Panc1 (cell line): ENCODE measurements at regions not wholly inside any gene's neighbourhood (a gene's known extent, or its start where the extent isn't known, plus 50 kb on each side); places are given as distances from the start of the nearest gene placed in this dataset.

Experiments
- ATAC-seq: fragments of 200-7000 bp; cut with Tn5 transposase; 2 replicates; pipeline ENCODE4 v1.9.1; 2020; ENCODE audit warnings: mild to moderate bottlenecking, moderate library complexity
- BruUV-seq: library from RNA; stranded (reverse); fragments of 400-500 nt; replicated peaks from 2 replicates; lab custom pipeline; 2021; lab: Mats Ljungman, UMichigan
- CTCF ChIA-PET: fragments of 300-600 bp; sonication (Branson Sonifier 250); formaldehyde crosslinking; loops from one replicate; lab custom pipeline; 2022; ENCODE audit warnings: antibody characterized with exemption; lab: Charles Lee
- POLR2A ChIA-PET: fragments of 300-600 bp; sonication (Branson Sonifier 250); formaldehyde crosslinking; loops from one replicate; lab custom pipeline; 2022; ENCODE audit warnings: antibody characterized with exemption; lab: Charles Lee
- DNase-seq: peaks from one replicate; pipeline ENCODE4 v3.0.0-alpha.2; 2010; ENCODE audit warnings: low read depth, low spot score
- H3K27ac ChIP-seq: 2 replicates; pipeline ENCODE4 v1.5.1; 2011; ENCODE audit warnings: mild to moderate bottlenecking, low read length, inconsistent platforms
- H3K27me3 ChIP-seq: fragments of 200-500 bp; sonication (Bioruptor generic); 2 replicates; pipeline ENCODE4 v1.6.0; 2014; ENCODE audit warnings: low read length, inconsistent platforms; ENCODE audit not compliant: control insufficient read depth, insufficient read depth
- H3K36me3 ChIP-seq: fragments of 200-500 bp; sonication (Bioruptor generic); 2 replicates; pipeline ENCODE4 v1.5.1; 2014; ENCODE audit warnings: inconsistent platforms, mild to moderate bottlenecking, low read length, moderate library complexity; ENCODE audit not compliant: control insufficient read depth, insufficient read depth
- H3K4me1 ChIP-seq: 2 replicates; pipeline ENCODE4 v1.5.1; 2011; ENCODE audit warnings: inconsistent platforms, mild to moderate bottlenecking, low read length, moderate library complexity; ENCODE audit not compliant: control insufficient read depth, insufficient read depth
- H3K4me3 ChIP-seq, 2 experiments: 2 replicates each; pipeline ENCODE4 v1.5.1; 2011 to 2012; ENCODE audit warnings: low read depth in 2 of 2, low read length in 2 of 2, mild to moderate bottlenecking in 2 of 2, inconsistent platforms in 1 of 2, moderate library complexity in 1 of 2
- H3K9me3 ChIP-seq: fragments of 200-500 bp; sonication (Bioruptor generic); 2 replicates; pipeline ENCODE4 v1.5.1; 2014; ENCODE audit warnings: low read depth, mild to moderate bottlenecking, inconsistent platforms, low read length, moderate library complexity; ENCODE audit not compliant: control insufficient read depth, insufficient read depth
- CTCF ChIP-seq: fragments of 450-650 bp; IDR thresholded peaks from 2 replicates; pipeline ENCODE4 v1.5.1; 2017; ENCODE audit warnings: mild to moderate bottlenecking
- POLR2AphosphoS5 ChIP-seq: IDR thresholded peaks from 2 replicates; pipeline ENCODE4 v1.6.1; 2012; ENCODE audit warnings: mild to moderate bottlenecking, low read depth, low read length, moderate library complexity
- REST ChIP-seq, 2 experiments: IDR thresholded peaks; 2 replicates each; pipeline ENCODE4 v1.6.1; 2011 to 2012; ENCODE audit warnings: low read depth in 2 of 2, control low read depth in 1 of 2, low read length in 1 of 2, mild to moderate bottlenecking in 1 of 2, moderate library complexity in 1 of 2; ENCODE audit not compliant: insufficient read depth in 1 of 2
- SIN3A ChIP-seq: IDR thresholded peaks from 2 replicates; pipeline ENCODE4 v1.6.1; 2012; ENCODE audit warnings: low read depth, mild to moderate bottlenecking, low read length, moderate library complexity, borderline replicate concordance; ENCODE audit not compliant: insufficient read depth
- TCF7L2 ChIP-seq: IDR thresholded peaks from 2 replicates; pipeline ENCODE4 v1.6.1; 2011; ENCODE audit warnings: mild to moderate bottlenecking, low read depth, low read length, inconsistent platforms
- in situ Hi-C: cut with HindIII; loops from 2 replicates; pipeline ENCODE4 v1.10.0; 2016; ENCODE audit warnings: low sequenced_read_pairs, low pct_unique_long_range_greater_than_20kb
- intact Hi-C: fragments of 100-400 bp; cut with micrococcal nuclease; formaldehyde crosslinking; loops from one replicate; pipeline ENCODE4 v1.10.0; 2022; ENCODE audit not compliant: unreplicated experiment

- Histone ChIP-seq H3K27ac (no peak overlapping the region), H3K4me1 (no peaks in the 10 kb centered on the region), H3K9me3 (no peaks in the 10 kb centered on the region), H3K4me3 (no peak overlapping the region), H3K27me3 (no peaks in the 10 kb centered on the region), H3K36me3 (no peaks in the 10 kb centered on the region)
- BruUV-seq = no TSS peak
- intact Hi-C loops (no loop called here), in situ Hi-C loops (no loop called here)
- no peak for ATAC-seq
- CTCF ChIA-PET = no interaction called here
- no peak for DNase-seq
- POLR2A ChIA-PET = no interaction called here
- TF ChIP-seq SIN3A (no peak), POLR2AphosphoS5 (no peak), CTCF (no peak), TCF7L2 (no peak), REST (IDR thresholded peaks at IDR 0.05; ENCODE audit: insufficient read depth in 1 of 2, low read depth in 2 of 2, low read length in 1 of 2) (no peak)
Observed at GRCh38 chr3:81980596-81981494, 219.4 kb upstream of the GBE1 start.

- DNase-seq (no peak), ATAC-seq (no peak)
- H3K27ac ChIP-seq = no peak overlapping the region
- CTCF ChIA-PET = no interaction called here
- no peaks in the 10 kb centered on the region for H3K27me3 ChIP-seq
- H3K4me1 ChIP-seq = no peaks in the 10 kb centered on the region
- in situ Hi-C loops (no loop called here), intact Hi-C loops (no loop called here)
- no peak overlapping the region for H3K4me3 ChIP-seq
- no peak for TF ChIP-seq REST (IDR thresholded peaks at IDR 0.05; ENCODE audit: insufficient read depth in 1 of 2, low read depth in 2 of 2, low read length in 1 of 2)
- no peak for TF ChIP-seq CTCF
- TF ChIP-seq TCF7L2 = no peak
- no peak for TF ChIP-seq SIN3A
- no peak for TF ChIP-seq POLR2AphosphoS5
- POLR2A ChIA-PET = no interaction called here
- H3K9me3 ChIP-seq = no peaks in the 10 kb centered on the region
- BruUV-seq = no TSS peak
- no peaks in the 10 kb centered on the region for H3K36me3 ChIP-seq
Observed at GRCh38 chr3:81974751-81975150, 213.3 kb upstream of the GBE1 start.
